Stomach (tissue), 4 donors: ENCODE measurements at regions not wholly inside any gene's neighbourhood (a gene's known extent, or its start where the extent isn't known, plus 50 kb on each side); places are given as distances from the start of the nearest gene placed in this dataset.

Experiments
- CTCF ChIP-seq, 7 experiments: fragments of 450-650 bp in 4 of 7; fragments of 200-600 bp in 3 of 7; sonication (generic) in 3 of 7; IDR thresholded peaks; one replicate each; pipeline ENCODE4 v1.5.1; 2016 to 2019; ENCODE audit warnings: antibody characterized with exemption in 7 of 7, control low read depth in 2 of 7, mild to moderate bottlenecking in 1 of 7
- EP300 ChIP-seq: sonication (generic); formaldehyde crosslinking; IDR thresholded peaks from one replicate; pipeline ENCODE4 v1.6.1; 2017; ENCODE audit warnings: antibody characterized with exemption
- POLR2A ChIP-seq, 4 donors: fragments of 450-650 bp; IDR thresholded peaks; one replicate each; pipeline ENCODE4 v1.6.1; 2016; ENCODE audit warnings: antibody characterized with exemption in 4 of 4, control low read depth in 2 of 4, mild to moderate bottlenecking in 1 of 4, moderate library complexity in 1 of 4
- POLR2AphosphoS5 ChIP-seq, 3 donors: sonication (generic); formaldehyde crosslinking; IDR thresholded peaks; one replicate each; pipeline ENCODE4 v1.6.1; 2016; ENCODE audit warnings: antibody characterized with exemption in 3 of 3

GRCh38 chr14:86115972-86116371 is 586.0 kb downstream of the FLRT2 start:
- TF ChIP-seq CTCF (IDR thresholded peaks at IDR 0.05) (no peak), POLR2AphosphoS5 (IDR thresholded peaks at IDR 0.05) (no peak), POLR2A (IDR thresholded peaks at IDR 0.05) (no peak), EP300 (no peak)
